ENCODE measurements at regions not wholly inside any gene's neighbourhood (a gene's known extent, or its start where the extent isn't known, plus 50 kb on each side); places are given as distances from the start of the nearest gene placed in this dataset.

DNA sequence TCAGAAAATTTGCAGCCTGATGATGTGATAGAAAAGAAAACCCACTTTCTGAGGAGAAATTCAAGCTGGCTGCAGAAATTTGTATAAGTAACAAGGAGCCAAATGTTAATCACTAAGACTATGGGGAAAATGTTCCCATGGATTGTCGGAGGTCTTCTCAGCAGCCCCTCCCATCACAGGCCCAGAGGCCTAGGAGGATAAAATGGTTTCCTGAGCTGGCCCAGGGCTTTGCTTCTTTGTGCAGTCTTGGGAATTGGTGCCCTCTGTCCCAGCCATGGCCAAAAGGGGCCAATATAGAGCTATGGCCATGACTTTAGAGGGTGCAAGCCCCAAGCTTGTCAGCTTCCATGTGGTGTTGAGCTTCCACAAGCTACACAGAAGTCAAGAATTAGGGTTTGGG lies 335.9 kb downstream of the ATP23 start:
- 74 to 85% (median 77%) methylated on average over 1 of the region's 1 CpG for WGBS, 4 donors
- Histone ChIP-seq H3K4me3 (no peak overlapping the region), H3K36me3 (no peaks in the 10 kb centered on the region), H3K27me3 (no peaks in the 10 kb centered on the region), H3K4me1 (no peaks in the 10 kb centered on the region), H3K27ac (no peak overlapping the region), H3K9me3 (peaks cover 0 to 45% (median 16%) of the 10 kb centered on the region in 12 donors)
- TF ChIP-seq, protein P1, sequence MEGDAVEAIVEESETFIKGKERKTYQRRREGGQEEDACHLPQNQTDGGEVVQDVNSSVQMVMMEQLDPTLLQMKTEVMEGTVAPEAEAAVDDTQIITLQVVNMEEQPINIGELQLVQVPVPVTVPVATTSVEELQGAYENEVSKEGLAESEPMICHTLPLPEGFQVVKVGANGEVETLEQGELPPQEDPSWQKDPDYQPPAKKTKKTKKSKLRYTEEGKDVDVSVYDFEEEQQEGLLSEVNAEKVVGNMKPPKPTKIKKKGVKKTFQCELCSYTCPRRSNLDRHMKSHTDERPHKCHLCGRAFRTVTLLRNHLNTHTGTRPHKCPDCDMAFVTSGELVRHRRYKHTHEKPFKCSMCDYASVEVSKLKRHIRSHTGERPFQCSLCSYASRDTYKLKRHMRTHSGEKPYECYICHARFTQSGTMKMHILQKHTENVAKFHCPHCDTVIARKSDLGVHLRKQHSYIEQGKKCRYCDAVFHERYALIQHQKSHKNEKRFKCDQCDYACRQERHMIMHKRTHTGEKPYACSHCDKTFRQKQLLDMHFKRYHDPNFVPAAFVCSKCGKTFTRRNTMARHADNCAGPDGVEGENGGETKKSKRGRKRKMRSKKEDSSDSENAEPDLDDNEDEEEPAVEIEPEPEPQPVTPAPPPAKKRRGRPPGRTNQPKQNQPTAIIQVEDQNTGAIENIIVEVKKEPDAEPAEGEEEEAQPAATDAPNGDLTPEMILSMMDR (IDR thresholded peaks at IDR 0.05) = no peak
- no peak for TF ChIP-seq POLR2A (IDR thresholded peaks at IDR 0.05)
- no peak for DNase-seq
- intact Hi-C loops (cut with DNase I) = no loop called here
- no peak for ATAC-seq

GRCh38 chr12:58283553-58283952 lies 342.2 kb downstream of the ATP23 start:
- 8 to 15% (median 13%) methylated on average over 1 of the region's 1 CpG for WGBS, 4 donors
- Histone ChIP-seq H3K36me3 (no peaks in the 10 kb centered on the region), H3K27me3 (no peaks in the 10 kb centered on the region), H3K9me3 (peaks cover 0 to 28% (median 5%) of the 10 kb centered on the region in 12 donors), H3K4me3 (no peak overlapping the region), H3K27ac (peak overlapping the region in 6 of 12 donors; percentile 5 to 59 (median 33)), H3K4me1 (peaks cover 0 to 12% (median 0%) of the 10 kb centered on the region in 12 donors)
- ATAC-seq (peak; percentile 65 to 83 (median 78)), DNase-seq (peak in 1 of 5 donors; percentile 12)
- intact Hi-C loops (cut with DNase I) = no loop called here
- TF ChIP-seq POLR2A (IDR thresholded peaks at IDR 0.05) = no peak
- TF ChIP-seq, protein P1 (IDR thresholded peaks at IDR 0.05) = no peak

- DNase-seq (no peak), ATAC-seq (no peak)
- H3K9me3 ChIP-seq = peaks cover 0 to 17% (median 2%) of the 10 kb centered on the region in 12 donors
- H3K27me3 ChIP-seq = no peaks in the 10 kb centered on the region
- H3K4me3 ChIP-seq = no peak overlapping the region
- no peak for TF ChIP-seq POLR2A (IDR thresholded peaks at IDR 0.05)
- TF ChIP-seq, protein P1 (IDR thresholded peaks at IDR 0.05) = no peak
- WGBS, 4 donors = 55 to 65% (median 62%) methylated on average over 5 of the region's 5 CpGs
- no peaks in the 10 kb centered on the region for H3K36me3 ChIP-seq
- intact Hi-C loops (cut with DNase I) = no loop called here
- H3K27ac ChIP-seq = no peak overlapping the region
- H3K4me1 ChIP-seq = peaks cover 0 to 12% (median 0%) of the 10 kb centered on the region in 12 donors
Observed at GRCh38 chr12:58285551-58285950, 344.2 kb downstream of the ATP23 start.

DNA sequence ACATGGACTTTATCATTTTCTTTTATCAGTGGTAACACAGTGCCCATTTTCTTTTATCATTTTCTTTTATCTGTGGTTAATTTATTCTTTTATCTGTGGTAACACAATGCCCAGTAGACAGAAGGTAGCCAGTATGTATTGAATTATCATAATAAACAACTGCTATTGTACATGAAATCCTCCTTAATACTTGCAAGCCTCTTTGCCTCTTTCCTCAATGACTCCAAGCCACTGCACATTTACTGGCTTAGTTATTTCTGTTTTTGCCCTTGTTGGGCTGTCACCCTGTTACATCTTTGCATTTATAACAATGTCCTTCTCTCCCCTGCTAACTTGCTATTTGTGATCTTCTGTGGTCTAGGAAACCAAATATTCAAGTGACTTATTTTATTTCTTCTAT lies 345.0 kb downstream of the ATP23 start:
- intact Hi-C loops (cut with DNase I) = no loop called here
- DNase-seq (no peak), ATAC-seq (no peak)
- Histone ChIP-seq H3K4me1 (peaks cover 0 to 12% (median 0%) of the 10 kb centered on the region in 12 donors), H3K27me3 (no peaks in the 10 kb centered on the region), H3K36me3 (no peaks in the 10 kb centered on the region), H3K9me3 (peaks cover 0 to 9% (median 0%) of the 10 kb centered on the region in 12 donors), H3K27ac (no peak overlapping the region), H3K4me3 (no peak overlapping the region)
- TF ChIP-seq, protein P1 (IDR thresholded peaks at IDR 0.05) = no peak
- no peak for TF ChIP-seq POLR2A (IDR thresholded peaks at IDR 0.05)
